ENCODE measurements at regions not wholly inside any gene's neighbourhood (a gene's known extent, or its start where the extent isn't known, plus 50 kb on each side); places are given as distances from the start of the nearest gene placed in this dataset.

GRCh38 chr10:44173608-44173894 lies 211.3 kb downstream of the CXCL12 start:
- ATAC-seq (no peak), DNase-seq (ENCODE audit: low read depth, low spot score) (no peak)
- H3K4me3 ChIP-seq (replicated peaks in 1 of 2; ENCODE audit: low read depth in 1 of 2, low read length in 2 of 2), result no peak overlapping the region
- BruUV-seq (replicated peaks), result no TSS peak
- H3K79me2 ChIP-seq (ENCODE audit: insufficient read depth, low read length), result no peaks in the 10 kb centered on the region
- no peaks in the 10 kb centered on the region for H3K36me3 ChIP-seq (ENCODE audit: control insufficient read depth in 1 of 2, insufficient read depth in 2 of 2, low read length in 2 of 2)
- POLR2A ChIA-PET, result no interaction called here
- no peak overlapping the region for H2AFZ ChIP-seq (ENCODE audit: low read depth, low read length, poor library complexity, severe bottlenecking)
- RAD21 ChIA-PET (ENCODE audit: low non-redundant PET in 1 of 2, low total read pairs in 2 of 2, uncharacterized antibody in 2 of 2, unreplicated experiment in 2 of 2), result no interaction called here
- peaks cover 27% of the 10 kb centered on the region for H3K27me3 ChIP-seq (ENCODE audit: insufficient read depth, low read length)
- no peaks in the 10 kb centered on the region for H3K4me1 ChIP-seq (ENCODE audit: control insufficient read depth in 1 of 2, insufficient read depth in 2 of 2, low read length in 2 of 2)
- H3K4me2 ChIP-seq (ENCODE audit: low read length), result no peak overlapping the region
- H3K9ac ChIP-seq (ENCODE audit: low read length), result no peak overlapping the region
- H3K9me2 ChIP-seq (ENCODE audit: insufficient read depth), result no peaks in the 10 kb centered on the region
- no peak for TF ChIP-seq ZBTB33 (IDR thresholded peaks at IDR 0.05; ENCODE audit: extremely low read depth, insufficient replicate concordance, low read length)
- no peaks in the 10 kb centered on the region for H3K9me3 ChIP-seq (ENCODE audit: control insufficient read depth in 1 of 2, insufficient read depth in 1 of 2, low read depth in 1 of 2, low read length in 2 of 2)
- H3K27ac ChIP-seq (ENCODE audit: low read depth, low read length), result no peak overlapping the region
- CTCF ChIA-PET, result no interaction called here
- intact Hi-C loops (cut with micrococcal nuclease), result no loop called here
- no peaks in the 10 kb centered on the region for H4K20me1 ChIP-seq (ENCODE audit: insufficient read depth)

- Histone ChIP-seq H3K4me3 (replicated peaks in 1 of 2; ENCODE audit: low read depth in 1 of 2, low read length in 2 of 2) (no peak overlapping the region), H3K9ac (ENCODE audit: low read length) (no peak overlapping the region), H3K36me3 (ENCODE audit: control insufficient read depth in 1 of 2, insufficient read depth in 2 of 2, low read length in 2 of 2) (no peaks in the 10 kb centered on the region), H3K79me2 (ENCODE audit: insufficient read depth, low read length) (no peaks in the 10 kb centered on the region), H2AFZ (ENCODE audit: low read depth, low read length, poor library complexity, severe bottlenecking) (no peak overlapping the region), H3K27ac (ENCODE audit: low read depth, low read length) (no peak overlapping the region), H3K4me2 (ENCODE audit: low read length) (no peak overlapping the region), H4K20me1 (ENCODE audit: insufficient read depth) (no peaks in the 10 kb centered on the region), H3K9me2 (ENCODE audit: insufficient read depth) (no peaks in the 10 kb centered on the region), H3K27me3 (ENCODE audit: insufficient read depth, low read length) (peaks cover 23% of the 10 kb centered on the region), H3K9me3 (ENCODE audit: control insufficient read depth in 1 of 2, insufficient read depth in 1 of 2, low read depth in 1 of 2, low read length in 2 of 2) (no peaks in the 10 kb centered on the region), H3K4me1 (ENCODE audit: control insufficient read depth in 1 of 2, insufficient read depth in 2 of 2, low read length in 2 of 2) (no peaks in the 10 kb centered on the region)
- ATAC-seq (no peak), DNase-seq (ENCODE audit: low read depth, low spot score) (no peak)
- CTCF ChIA-PET, result no interaction called here
- intact Hi-C loops (cut with micrococcal nuclease), result no loop called here
- no TSS peak for BruUV-seq (replicated peaks)
- RAD21 ChIA-PET (ENCODE audit: low non-redundant PET in 1 of 2, low total read pairs in 2 of 2, uncharacterized antibody in 2 of 2, unreplicated experiment in 2 of 2), result no interaction called here
- POLR2A ChIA-PET, result no interaction called here
- TF ChIP-seq EZH2phosphoT487 (IDR thresholded peaks at IDR 0.05; ENCODE audit: borderline replicate concordance), result no peak
Measured at GRCh38 chr10:44172883-44173607, 211.9 kb downstream of the CXCL12 start.

All from HCT116 (cell line).